ENCODE measurements at regions not wholly inside any gene's neighbourhood (a gene's known extent, or its start where the extent isn't known, plus 50 kb on each side); places are given as distances from the start of the nearest gene placed in this dataset.

- no peak for DNase-seq
Observed at GRCh38 chr5:2135354-2135753, 252.6 kb upstream of the IRX4 start.

DNA sequence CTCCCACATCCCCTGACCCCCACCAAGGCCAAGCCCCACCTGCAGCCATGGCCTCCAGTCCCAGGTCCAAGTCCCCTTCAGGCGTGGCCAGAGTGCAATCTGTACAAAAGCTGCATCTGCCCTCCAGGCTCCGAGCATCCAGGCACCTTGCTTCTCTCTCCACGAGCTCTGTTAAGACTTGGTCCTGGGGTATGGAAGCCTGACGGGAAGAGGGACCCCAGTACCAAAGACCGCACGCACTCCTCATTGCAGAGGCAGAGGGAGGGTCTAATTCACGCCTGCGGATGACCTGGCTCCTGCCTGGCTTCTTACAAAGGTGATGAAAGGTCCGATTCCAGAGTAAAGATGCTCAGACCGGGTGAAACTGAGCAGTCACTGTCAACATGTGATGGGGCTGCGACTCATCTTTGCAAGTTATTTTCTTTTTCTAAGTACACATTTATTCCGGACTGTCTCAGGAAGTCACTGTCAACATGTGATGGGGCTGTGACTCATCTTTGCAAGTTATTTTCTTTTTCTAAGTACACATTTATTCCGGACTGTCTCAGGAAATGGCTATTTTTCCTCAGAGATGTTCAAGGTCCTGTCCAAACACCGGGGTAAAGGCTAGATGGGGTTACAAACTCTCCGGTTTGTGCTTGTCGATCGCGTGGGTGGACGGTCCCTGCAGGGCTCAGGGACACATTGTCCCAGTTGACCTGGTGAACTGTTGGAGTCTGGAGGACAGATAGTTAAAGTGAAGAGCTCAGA lies 252.0 kb upstream of the IRX4 start:
- no peak for DNase-seq

DNA sequence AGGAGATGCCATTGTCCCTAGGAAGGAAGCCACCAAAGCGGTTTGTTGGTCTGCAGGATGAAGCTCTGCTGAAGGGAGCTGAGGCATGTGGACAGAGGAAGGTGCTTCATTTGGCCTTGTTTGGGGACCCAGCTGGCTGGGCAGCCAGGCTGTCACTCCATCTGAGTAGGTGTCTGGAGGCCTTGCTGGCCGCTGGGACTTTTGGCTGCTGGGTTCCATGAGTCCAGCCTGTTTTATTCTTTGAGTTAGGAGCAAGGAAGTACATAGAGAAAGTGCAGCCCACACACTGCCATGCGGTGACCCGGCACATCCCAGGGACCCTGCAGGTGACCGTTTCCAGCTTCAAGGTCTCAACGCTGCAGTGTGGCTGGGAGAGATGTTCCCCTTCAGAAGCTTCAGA lies 251.2 kb upstream of the IRX4 start:
- DNase-seq = no peak

GRCh38 chr5:2133080-2133479 lies 250.4 kb upstream of the IRX4 start:
- DNase-seq = no peak

DNA sequence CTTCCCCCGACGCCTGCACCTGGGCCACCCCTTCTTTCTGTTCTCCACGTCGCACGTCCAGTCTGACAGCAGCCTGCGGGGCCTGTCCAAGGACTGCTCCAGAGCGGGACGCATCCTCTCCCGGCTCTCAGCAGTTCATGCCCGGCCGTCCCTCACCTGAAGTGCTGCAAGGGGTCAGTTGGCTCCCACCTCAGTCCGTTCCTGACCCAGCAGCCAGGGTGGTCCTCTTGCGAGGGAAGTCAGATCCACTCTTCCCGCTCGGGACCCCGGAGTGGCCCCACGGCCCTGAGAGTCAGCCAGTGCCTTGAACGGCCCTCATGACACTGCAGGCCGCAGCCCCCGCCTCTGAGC lies 249.7 kb upstream of the IRX4 start:
- DNase-seq = no peak

- DNase-seq = no peak
Observed at GRCh38 chr5:2131826-2132496, 249.2 kb upstream of the IRX4 start.

DNA sequence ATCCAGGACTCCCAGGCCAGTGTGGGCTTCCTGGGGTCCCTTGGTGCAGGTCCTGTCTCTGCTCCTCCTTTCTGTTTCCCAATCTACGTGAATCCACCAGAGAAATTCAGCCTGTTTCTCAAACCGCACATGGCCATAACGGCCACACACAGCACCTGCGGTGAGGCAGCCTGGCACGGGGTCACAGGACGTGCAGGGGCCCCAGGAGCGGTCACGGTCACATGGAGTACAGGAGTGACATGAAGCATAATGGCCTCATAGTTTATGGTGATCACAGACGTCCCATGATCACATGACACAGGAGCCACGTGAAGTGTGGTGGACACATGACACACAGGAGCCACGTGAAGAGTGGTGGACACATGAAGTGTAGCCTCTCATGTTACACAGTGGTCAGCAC lies 248.5 kb upstream of the IRX4 start:
- no peak for DNase-seq

GRCh38 chr5:2130361-2130760 lies 247.6 kb upstream of the IRX4 start:
- DNase-seq = no peak

GRCh38 chr5:2129568-2130272 lies 247.0 kb upstream of the IRX4 start:
- DNase-seq = no peak

DNA sequence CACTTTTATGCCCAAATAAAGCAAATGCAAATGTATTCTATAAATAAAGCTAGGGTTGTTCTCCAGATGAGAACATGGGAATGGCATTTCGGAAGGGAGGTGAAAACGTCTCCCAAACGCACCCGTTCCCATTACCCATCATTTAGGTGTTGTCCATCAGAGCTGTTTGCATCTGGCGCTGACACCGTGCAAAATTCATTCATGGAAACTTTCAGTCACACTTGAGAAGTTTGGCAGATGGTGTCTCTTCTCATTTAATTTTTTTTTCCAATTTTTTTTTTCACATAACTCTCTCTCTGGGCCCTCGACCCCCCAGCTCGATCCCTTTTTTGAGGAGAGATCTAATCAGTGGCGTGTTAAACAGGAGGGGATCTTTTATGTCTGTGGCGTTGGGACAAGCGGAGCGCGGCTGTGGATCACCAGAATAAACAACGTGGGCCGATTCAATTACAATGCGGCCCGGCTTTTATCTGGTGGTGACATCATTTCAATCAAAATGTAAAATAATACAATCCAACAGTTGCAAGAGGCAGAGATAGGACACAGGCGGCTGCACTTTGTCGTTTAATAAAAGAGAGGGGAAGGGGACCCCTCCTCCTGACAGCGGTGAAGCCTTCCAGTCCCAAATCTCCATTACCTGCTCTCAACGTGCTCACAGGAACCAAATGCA lies 246.1 kb upstream of the IRX4 start:
- no peak for DNase-seq

GRCh38 chr5:2126512-2126911 lies 243.8 kb upstream of the IRX4 start:
- DNase-seq = no peak

- DNase-seq = no peak
Observed at GRCh38 chr5:2125901-2126265, 243.2 kb upstream of the IRX4 start.

DNA sequence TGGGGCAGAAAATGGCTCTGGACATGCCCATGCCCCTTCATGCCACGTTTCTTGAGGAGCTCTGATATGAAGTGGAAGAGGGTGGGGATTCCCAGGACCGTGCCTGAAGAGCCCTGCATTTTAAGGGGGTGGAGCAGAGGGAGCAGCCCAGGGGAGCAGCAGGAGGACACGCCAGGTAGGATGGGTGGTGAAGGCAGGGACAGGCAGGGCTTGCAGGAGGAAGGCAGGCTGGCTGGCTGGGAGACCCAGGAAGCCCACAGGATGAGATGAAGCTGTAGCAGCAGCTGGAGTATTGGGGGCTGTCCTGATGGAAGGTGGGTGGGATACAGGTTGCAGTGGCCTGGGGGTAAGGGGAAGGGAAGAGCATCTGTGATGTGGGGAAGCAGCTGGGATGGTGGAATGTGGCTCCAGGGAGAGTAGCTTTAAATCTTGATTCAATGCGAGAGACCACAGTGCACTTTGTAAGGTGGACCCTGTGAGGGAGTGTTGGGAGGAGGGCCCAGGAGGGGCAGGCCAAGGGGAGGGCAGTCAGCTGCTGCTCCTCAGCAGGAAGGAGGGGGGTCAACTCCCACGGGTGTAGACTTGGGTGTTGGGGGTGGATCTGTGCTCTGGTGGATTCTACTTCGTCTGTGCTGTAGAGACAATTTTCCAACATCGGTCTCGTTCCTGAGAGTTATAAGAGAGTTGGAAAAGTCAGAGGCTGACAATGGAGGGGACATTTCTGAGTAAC lies 242.6 kb upstream of the IRX4 start:
- no peak for DNase-seq

DNA sequence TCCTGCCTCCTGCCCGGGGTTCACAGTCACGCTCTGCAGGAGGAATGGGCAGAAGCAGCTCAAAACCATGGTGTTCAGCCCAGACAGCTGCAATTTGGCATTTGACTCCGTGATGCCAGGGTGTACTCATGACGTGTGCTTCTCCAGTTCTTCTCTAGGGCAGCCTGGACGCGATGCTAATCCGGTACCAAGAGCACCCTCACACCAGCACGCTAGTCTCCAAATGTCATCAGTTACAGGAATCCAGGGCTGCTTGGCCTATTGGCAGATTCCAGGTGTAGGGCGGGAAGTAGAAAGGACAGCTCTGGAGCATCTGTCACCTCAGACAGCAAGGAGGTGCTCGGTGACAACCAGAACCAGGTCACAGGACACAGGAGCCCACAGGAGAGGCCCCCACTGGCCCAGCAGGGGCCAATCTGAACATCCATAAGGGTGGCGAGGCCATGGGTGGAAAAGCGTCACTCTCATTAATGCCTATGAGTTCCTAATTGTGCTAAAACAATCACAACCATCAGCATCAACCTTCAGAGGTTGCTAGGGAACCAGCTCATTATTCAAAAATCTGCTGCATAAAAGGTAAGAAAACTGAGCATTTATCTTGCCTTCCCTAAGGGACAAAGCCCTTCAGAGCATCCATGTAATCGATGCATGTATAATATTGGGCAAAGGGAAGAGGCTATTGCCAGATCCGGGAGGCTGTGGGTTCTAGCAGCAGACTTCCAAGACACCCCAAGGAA lies 241.9 kb upstream of the IRX4 start:
- no peak for DNase-seq

GRCh38 chr5:2123874-2124273 lies 241.1 kb upstream of the IRX4 start:
- DNase-seq = no peak

GRCh38 chr5:2120361-2120760 lies 237.6 kb upstream of the IRX4 start:
- DNase-seq = no peak

- no peak for DNase-seq
Observed at GRCh38 chr5:2119573-2119972, 236.8 kb upstream of the IRX4 start.

DNA sequence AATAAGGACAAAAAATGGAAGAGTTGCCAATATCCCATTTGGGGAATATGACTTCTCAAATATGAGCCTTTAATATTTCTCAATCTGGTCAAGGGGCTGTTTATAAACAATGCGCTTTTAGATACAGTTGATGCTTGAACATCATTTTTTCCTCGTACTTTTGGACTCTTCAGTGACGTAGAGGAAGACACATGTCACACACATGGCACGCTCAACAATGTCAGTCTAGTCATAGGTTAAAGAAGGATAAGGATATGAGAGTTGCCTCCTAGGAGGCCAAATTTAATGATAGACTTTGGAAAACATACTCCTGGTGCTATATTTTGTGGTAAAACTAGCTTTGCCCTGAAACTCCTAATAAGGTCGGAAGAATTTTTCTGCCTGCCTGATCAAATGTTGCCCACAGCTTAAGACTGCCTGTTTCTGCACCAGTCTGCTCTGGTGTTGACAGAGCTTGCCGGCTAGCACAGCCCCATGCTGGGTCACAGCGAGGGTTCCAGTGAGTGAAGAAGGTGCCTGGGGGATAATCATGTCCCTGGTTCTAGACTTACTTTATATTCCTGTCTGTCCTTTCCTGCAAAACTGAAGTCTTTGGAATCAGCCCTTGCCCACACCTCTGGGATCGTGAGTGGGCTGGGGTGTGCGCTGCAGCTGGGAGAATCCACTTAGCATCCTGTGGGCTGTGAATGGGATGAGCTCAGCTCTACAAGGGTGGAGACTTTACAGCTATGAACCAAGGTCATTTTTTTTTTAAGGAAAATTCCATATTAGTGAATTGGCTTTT lies 230.8 kb upstream of the IRX4 start:
- DNase-seq = no peak

- DNase-seq = no peak
Observed at GRCh38 chr5:2112173-2113025, 229.7 kb upstream of the IRX4 start.

- no peak for DNase-seq
Observed at GRCh38 chr5:2111569-2112105, 228.9 kb upstream of the IRX4 start.

Measured in DMS53 (cell line).